ENCODE measurements at regions not wholly inside any gene's neighbourhood (a gene's known extent, or its start where the extent isn't known, plus 50 kb on each side); places are given as distances from the start of the nearest gene placed in this dataset.
"Not testable (repeated sequence)": the region's sequence is repeated elsewhere in the genome, so short reads cannot be mapped to it uniquely, and the experiment has no call there.

DNA sequence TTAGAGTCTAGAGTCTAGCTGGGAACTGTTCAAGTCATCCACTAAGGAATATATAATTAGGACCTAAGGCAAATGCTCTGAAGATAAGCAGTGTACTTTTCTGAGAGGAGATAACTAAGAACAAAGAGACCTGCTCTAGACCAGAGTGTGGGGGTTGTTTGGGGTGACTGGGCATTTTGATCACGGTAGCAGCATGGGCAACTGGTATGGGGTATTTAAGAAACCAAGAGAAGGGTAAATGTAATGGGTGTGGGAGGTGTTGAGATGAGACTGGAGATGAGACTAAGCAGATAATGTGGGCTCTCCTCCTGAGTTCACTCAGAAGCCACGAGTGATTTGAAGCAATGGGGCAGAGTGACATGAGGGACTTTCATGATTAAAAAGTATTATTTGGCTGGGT lies 1082.9 kb downstream of the GATA3 start:
- no peaks in the 10 kb centered on the region for H3K27me3 ChIP-seq (ENCODE audit: insufficient read depth, low read length)
- H3K36me3 ChIP-seq (ENCODE audit: insufficient read depth, low read length) = no peaks in the 10 kb centered on the region

DNA sequence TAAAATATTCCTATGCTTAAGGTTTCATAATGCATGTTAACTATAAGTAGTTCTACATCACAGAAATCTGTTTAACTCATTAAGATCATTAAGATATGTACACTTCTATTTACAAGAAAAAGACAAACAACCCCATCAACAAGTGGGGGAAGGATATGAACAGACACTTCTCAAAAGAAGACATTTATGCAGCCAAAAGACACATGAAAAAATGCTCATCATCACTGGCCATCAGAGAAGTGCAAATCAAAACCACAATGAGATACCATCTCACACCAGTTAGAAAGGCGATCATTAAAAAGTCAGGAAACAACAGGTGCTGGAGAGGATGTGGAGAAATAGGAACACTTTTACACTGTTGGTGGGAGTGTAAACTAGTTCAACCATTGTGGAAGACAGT lies 1084.3 kb downstream of the GATA3 start:
- H3K9ac ChIP-seq (ENCODE audit: low read length); H4K20me1 ChIP-seq (ENCODE audit: insufficient read depth, low read length); H3K36me3 ChIP-seq (ENCODE audit: insufficient read depth, low read length); H2AFZ ChIP-seq (ENCODE audit: low read length); H3K27me3 ChIP-seq (ENCODE audit: insufficient read depth, low read length); H3K4me3 ChIP-seq (ENCODE audit: low read depth, low read length, poor library complexity, severe bottlenecking); H3F3A ChIP-seq (ENCODE audit: insufficient read depth, low read length); H3K9me3 ChIP-seq (ENCODE audit: low read length); H3K4me2 ChIP-seq (ENCODE audit: low read length); H3K27ac ChIP-seq (ENCODE audit: low read depth, low read length, poor library complexity, severe bottlenecking); H3K4me1 ChIP-seq (ENCODE audit: insufficient read depth, low read length, severe bottlenecking); H3K9me2 ChIP-seq (ENCODE audit: low read depth, low read length); H3K79me2 ChIP-seq (ENCODE audit: insufficient read depth, low read length): not testable (repeated sequence)

More for the DNA sequence above, 1082.9 kb downstream of the GATA3 start:
- Histone ChIP-seq H3K9ac (ENCODE audit: low read length) (no peak overlapping the region), H3K9me2 (ENCODE audit: low read depth, low read length) (no peaks in the 10 kb centered on the region), H3K4me2 (ENCODE audit: low read length) (no peak overlapping the region), H3K79me2 (ENCODE audit: insufficient read depth, low read length) (no peaks in the 10 kb centered on the region), H3K4me3 (ENCODE audit: low read depth, low read length, poor library complexity, severe bottlenecking) (no peak overlapping the region), H2AFZ (ENCODE audit: low read length) (no peak overlapping the region), H3K9me3 (ENCODE audit: low read length) (no peaks in the 10 kb centered on the region), H4K20me1 (ENCODE audit: insufficient read depth, low read length) (no peaks in the 10 kb centered on the region), H3F3A (ENCODE audit: insufficient read depth, low read length) (no peaks in the 10 kb centered on the region), H3K4me1 (ENCODE audit: insufficient read depth, low read length, severe bottlenecking) (no peaks in the 10 kb centered on the region), H3K27ac (ENCODE audit: low read depth, low read length, poor library complexity, severe bottlenecking) (no peak overlapping the region)
- TF ChIP-seq, protein P1, sequence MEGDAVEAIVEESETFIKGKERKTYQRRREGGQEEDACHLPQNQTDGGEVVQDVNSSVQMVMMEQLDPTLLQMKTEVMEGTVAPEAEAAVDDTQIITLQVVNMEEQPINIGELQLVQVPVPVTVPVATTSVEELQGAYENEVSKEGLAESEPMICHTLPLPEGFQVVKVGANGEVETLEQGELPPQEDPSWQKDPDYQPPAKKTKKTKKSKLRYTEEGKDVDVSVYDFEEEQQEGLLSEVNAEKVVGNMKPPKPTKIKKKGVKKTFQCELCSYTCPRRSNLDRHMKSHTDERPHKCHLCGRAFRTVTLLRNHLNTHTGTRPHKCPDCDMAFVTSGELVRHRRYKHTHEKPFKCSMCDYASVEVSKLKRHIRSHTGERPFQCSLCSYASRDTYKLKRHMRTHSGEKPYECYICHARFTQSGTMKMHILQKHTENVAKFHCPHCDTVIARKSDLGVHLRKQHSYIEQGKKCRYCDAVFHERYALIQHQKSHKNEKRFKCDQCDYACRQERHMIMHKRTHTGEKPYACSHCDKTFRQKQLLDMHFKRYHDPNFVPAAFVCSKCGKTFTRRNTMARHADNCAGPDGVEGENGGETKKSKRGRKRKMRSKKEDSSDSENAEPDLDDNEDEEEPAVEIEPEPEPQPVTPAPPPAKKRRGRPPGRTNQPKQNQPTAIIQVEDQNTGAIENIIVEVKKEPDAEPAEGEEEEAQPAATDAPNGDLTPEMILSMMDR (IDR thresholded peaks at IDR 0.05; ENCODE audit: low read length) = no peak
- TF ChIP-seq EZH2 (IDR thresholded peaks at IDR 0.05; ENCODE audit: borderline replicate concordance, low read length) = no peak

DNA sequence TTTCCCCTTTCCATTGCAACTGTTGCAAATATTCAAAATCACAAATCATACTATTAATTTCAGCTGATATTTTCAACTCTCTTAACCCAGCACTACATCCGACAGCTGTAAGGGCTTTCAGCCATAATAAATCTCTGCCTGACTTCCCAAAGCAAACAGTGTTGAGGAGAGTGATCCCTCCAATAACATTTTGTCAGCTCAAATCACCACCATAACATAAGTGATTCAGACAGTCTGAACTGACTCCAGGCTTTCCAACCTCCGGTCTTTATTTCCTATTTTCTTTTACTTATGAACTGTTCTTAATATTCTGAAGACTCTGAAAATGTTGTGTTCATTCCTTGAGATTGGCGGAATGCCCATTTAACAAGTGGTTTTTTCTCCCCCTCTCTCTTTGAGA lies 1085.9 kb downstream of the GATA3 start:
- no peak overlapping the region for H3K4me3 ChIP-seq (ENCODE audit: low read depth, low read length, poor library complexity, severe bottlenecking)
- TF ChIP-seq, protein P1 (IDR thresholded peaks at IDR 0.05; ENCODE audit: low read length) = no peak
- TF ChIP-seq EZH2 (IDR thresholded peaks at IDR 0.05; ENCODE audit: borderline replicate concordance, low read length) = no peak
- H3K4me2 ChIP-seq (ENCODE audit: low read length) = no peak overlapping the region
- no peak overlapping the region for H2AFZ ChIP-seq (ENCODE audit: low read length)
- H3K79me2 ChIP-seq (ENCODE audit: insufficient read depth, low read length) = no peaks in the 10 kb centered on the region
- H4K20me1 ChIP-seq (ENCODE audit: insufficient read depth, low read length) = no peaks in the 10 kb centered on the region
- no peaks in the 10 kb centered on the region for H3K4me1 ChIP-seq (ENCODE audit: insufficient read depth, low read length, severe bottlenecking)
- H3K9me3 ChIP-seq (ENCODE audit: low read length) = no peaks in the 10 kb centered on the region
- H3K9ac ChIP-seq (ENCODE audit: low read length) = no peak overlapping the region
- no peaks in the 10 kb centered on the region for H3F3A ChIP-seq (ENCODE audit: insufficient read depth, low read length)
- no peaks in the 10 kb centered on the region for H3K36me3 ChIP-seq (ENCODE audit: insufficient read depth, low read length)
- no peak overlapping the region for H3K27ac ChIP-seq (ENCODE audit: low read depth, low read length, poor library complexity, severe bottlenecking)
- H3K27me3 ChIP-seq (ENCODE audit: insufficient read depth, low read length) = no peaks in the 10 kb centered on the region
- no peaks in the 10 kb centered on the region for H3K9me2 ChIP-seq (ENCODE audit: low read depth, low read length)

DNA sequence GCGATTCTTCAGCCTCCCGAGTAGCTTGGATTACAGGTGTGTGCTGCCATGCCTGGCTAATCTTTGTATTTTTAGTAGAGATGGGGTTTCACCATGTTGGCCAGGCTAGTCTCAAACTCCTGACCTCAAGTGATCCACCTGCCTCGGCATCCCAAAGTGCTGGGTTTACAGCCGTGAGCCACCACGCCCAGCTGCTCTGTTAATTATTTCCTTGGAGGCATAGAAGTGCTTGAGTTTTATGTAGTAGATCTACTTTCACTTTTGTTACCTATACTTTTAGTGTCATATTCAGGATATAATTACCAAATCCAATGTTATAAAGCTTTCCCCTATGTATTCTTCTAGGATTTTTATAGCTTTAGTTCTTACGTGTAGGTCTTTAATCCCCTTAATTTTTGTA lies 1093.0 kb downstream of the GATA3 start:
- Histone ChIP-seq H3K9ac (ENCODE audit: low read length) (no peak overlapping the region), H3K9me3 (ENCODE audit: low read length) (no peaks in the 10 kb centered on the region), H4K20me1 (ENCODE audit: insufficient read depth, low read length) (no peaks in the 10 kb centered on the region), H3K36me3 (ENCODE audit: insufficient read depth, low read length) (no peaks in the 10 kb centered on the region), H3K79me2 (ENCODE audit: insufficient read depth, low read length) (no peaks in the 10 kb centered on the region), H3K27me3 (ENCODE audit: insufficient read depth, low read length) (no peaks in the 10 kb centered on the region), H3K4me3 (ENCODE audit: low read depth, low read length, poor library complexity, severe bottlenecking) (no peak overlapping the region), H3K9me2 (ENCODE audit: low read depth, low read length) (no peaks in the 10 kb centered on the region), H2AFZ (ENCODE audit: low read length) (no peak overlapping the region), H3F3A (ENCODE audit: insufficient read depth, low read length) (no peaks in the 10 kb centered on the region), H3K27ac (ENCODE audit: low read depth, low read length, poor library complexity, severe bottlenecking) (no peak overlapping the region), H3K4me1 (ENCODE audit: insufficient read depth, low read length, severe bottlenecking) (no peaks in the 10 kb centered on the region), H3K4me2 (ENCODE audit: low read length) (no peak overlapping the region)
- TF ChIP-seq EZH2 (IDR thresholded peaks at IDR 0.05; ENCODE audit: borderline replicate concordance, low read length) = no peak
